GM23338 (cell line): ENCODE measurements at regions not wholly inside any gene's neighbourhood (a gene's known extent, or its start where the extent isn't known, plus 50 kb on each side); places are given as distances from the start of the nearest gene placed in this dataset.

Experiments
- ATAC-seq: fragments of 200-7000 bp; cut with Tn5 transposase; 3 replicates; pipeline ENCODE4 v1.9.1; 2020
- DNase-seq: peaks from one replicate; pipeline ENCODE4 v3.0.0-alpha.2; 2015; ENCODE audit warnings: low spot score
- H2AFZ ChIP-seq: fragments of 200-600 bp; sonication (generic); 2 replicates; pipeline ENCODE4 v1.8.0; 2016; ENCODE audit warnings: antibody characterized with exemption, mild to moderate bottlenecking, moderate library complexity
- H3F3A ChIP-seq: fragments of 200-600 bp; sonication (generic); replicated peaks from 2 replicates; pipeline ENCODE4 v1.8.0; 2017; ENCODE audit warnings: antibody characterized with exemption, mixed run types, low read depth
- H3K27ac ChIP-seq: fragments of 200-600 bp; sonication (generic); 2 replicates; pipeline ENCODE4 v1.6.1; 2016; ENCODE audit warnings: low read depth
- H3K27me3 ChIP-seq: fragments of 200-600 bp; sonication (generic); 2 replicates; pipeline ENCODE4 v1.8.0; 2016; ENCODE audit warnings: mild to moderate bottlenecking, mixed run types, moderate library complexity; ENCODE audit not compliant: insufficient read depth
- H3K36me3 ChIP-seq: fragments of 200-600 bp; sonication (generic); 2 replicates; pipeline ENCODE4 v1.8.0; 2016; ENCODE audit warnings: mild to moderate bottlenecking; ENCODE audit not compliant: insufficient read depth
- H3K4me1 ChIP-seq: fragments of 200-600 bp; sonication (generic); 2 replicates; pipeline ENCODE4 v1.8.0; 2016; ENCODE audit warnings: mild to moderate bottlenecking, moderate library complexity; ENCODE audit not compliant: insufficient read depth
- H3K4me2 ChIP-seq: fragments of 200-600 bp; sonication (generic); 2 replicates; pipeline ENCODE4 v1.7.1; 2017; ENCODE audit warnings: mixed run types
- H3K4me3 ChIP-seq: fragments of 200-600 bp; sonication (generic); 2 replicates; pipeline ENCODE4 v1.6.1; 2016; ENCODE audit warnings: mixed run types
- H3K79me2 ChIP-seq: fragments of 200-600 bp; sonication (generic); replicated peaks from 2 replicates; pipeline ENCODE4 v1.8.0; 2017; ENCODE audit warnings: mild to moderate bottlenecking; ENCODE audit not compliant: insufficient read depth
- H3K9me2 ChIP-seq: fragments of 200-600 bp; sonication (generic); 2 replicates; pipeline ENCODE4 v1.8.0; 2017; ENCODE audit not compliant: insufficient read depth
- H4K20me1 ChIP-seq: fragments of 200-600 bp; sonication (generic); replicated peaks from 2 replicates; pipeline ENCODE4 v1.8.0; 2017; ENCODE audit warnings: mild to moderate bottlenecking; ENCODE audit not compliant: insufficient read depth
- H3K27ac Mint-ChIP-seq: 2 replicates; pipeline ENCODE4 v1.8.0; 2020; ENCODE audit warnings: inconsistent platforms, mild to moderate bottlenecking, moderate library complexity, mixed read lengths
- H3K27me3 Mint-ChIP-seq: 3 replicates; pipeline ENCODE4 v1.8.0; 2022; ENCODE audit warnings: low read depth, mild to moderate bottlenecking, moderate library complexity, mixed read lengths, inconsistent platforms; ENCODE audit not compliant: insufficient read depth, poor library complexity
- H3K36me3 Mint-ChIP-seq: 3 replicates; pipeline ENCODE4 v1.8.0; 2021; ENCODE audit warnings: low read depth, mild to moderate bottlenecking, inconsistent platforms, moderate library complexity, mixed read lengths
- H3K4me1 Mint-ChIP-seq: 3 replicates; pipeline ENCODE4 v1.8.0; 2020; ENCODE audit warnings: mild to moderate bottlenecking, inconsistent platforms, mixed read lengths
- H3K4me3 Mint-ChIP-seq: 3 replicates; pipeline ENCODE4 v1.8.0; 2021; ENCODE audit warnings: moderate library complexity, mild to moderate bottlenecking, inconsistent platforms, mixed read lengths
- H3K9me3 Mint-ChIP-seq: 3 replicates; pipeline ENCODE4 v1.8.0; 2020; ENCODE audit warnings: moderate library complexity, mild to moderate bottlenecking, inconsistent platforms, mixed read lengths
- CREB1 ChIP-seq: fragments of 250-450 bp; sonication (Bioruptor Pico); IDR thresholded peaks from 2 replicates; pipeline ENCODE4 v1.5.0; 2020; ENCODE audit warnings: low read depth, mild to moderate bottlenecking, moderate library complexity
- CTCF ChIP-seq, 2 experiments: fragments of 200-600 bp in 1 of 2; sonication (generic) in 1 of 2; conservative IDR thresholded peaks; 2 replicates each; pipeline versions ENCODE4 v1.5.1 to v1.6.1; 2016 to 2017; ENCODE audit warnings: antibody characterized with exemption in 2 of 2, low read depth in 2 of 2, mild to moderate bottlenecking in 2 of 2, moderate library complexity in 1 of 2
- ETS1 ChIP-seq: IDR thresholded peaks from 2 replicates; pipeline ENCODE4 v1.6.1; 2016; ENCODE audit warnings: antibody characterized with exemption
- EZH2 ChIP-seq: fragments of 200-600 bp; sonication (generic); IDR thresholded peaks from one replicate; pipeline ENCODE4 v1.8.0; 2017; ENCODE audit warnings: antibody characterized with exemption, mild to moderate bottlenecking, low read depth; ENCODE audit not compliant: unreplicated experiment
- EZH2phosphoT487 ChIP-seq: fragments of 200-600 bp; sonication (generic); IDR thresholded peaks from one replicate; pipeline ENCODE4 v1.8.1; 2018; ENCODE audit warnings: antibody characterized with exemption; ENCODE audit not compliant: unreplicated experiment
- POLR2AphosphoS5 ChIP-seq: IDR thresholded peaks from 2 replicates; pipeline ENCODE4 v1.6.1; 2016; ENCODE audit warnings: antibody characterized with exemption, low read depth
- STAT1 ChIP-seq: IDR thresholded peaks from one replicate; pipeline ENCODE4 v1.6.1; 2016; ENCODE audit warnings: antibody characterized with exemption; ENCODE audit not compliant: unreplicated experiment
- ZNF331 ChIP-seq: fragments of 250-450 bp; sonication (Bioruptor Pico); IDR thresholded peaks from 2 replicates; pipeline ENCODE4 v1.5.0; 2020; ENCODE audit warnings: low read depth, mild to moderate bottlenecking, moderate library complexity
- ZNF462 ChIP-seq: fragments of 250-450 bp; sonication (Bioruptor Pico); IDR thresholded peaks from 2 replicates; pipeline ENCODE4 v1.5.0; 2020; ENCODE audit warnings: mild to moderate bottlenecking, moderate library complexity

GRCh38 chr20:16167423-16168130, 405.7 kb downstream of the KIF16B start:
- Mint-ChIP-seq H3K4me3 (no peak overlapping the region), H3K9me3 (no peaks in the 10 kb centered on the region)
- TF ChIP-seq ETS1: no peak
- TF ChIP-seq EZH2phosphoT487: no peak
- no peak for TF ChIP-seq EZH2
- TF ChIP-seq CREB1: no peak
- no peak for TF ChIP-seq CTCF (conservative IDR thresholded peaks at IDR 0.05; ENCODE audit: low read depth in 2 of 2)
- no peak for TF ChIP-seq POLR2AphosphoS5
- TF ChIP-seq STAT1: no peak
- TF ChIP-seq ZNF331: no peak
- TF ChIP-seq ZNF462 (CRISPR knock-in tag): no peak

More at GRCh38 chr20:16167423-16168130, 405.7 kb downstream of the KIF16B start:
- Histone ChIP-seq H2AFZ (no peak overlapping the region), H3K27ac (no peak overlapping the region), H3K4me3 (no peak overlapping the region), H3K79me2 (no peaks in the 10 kb centered on the region), H4K20me1 (no peaks in the 10 kb centered on the region), H3K36me3 (no peaks in the 10 kb centered on the region), H3K9me2 (peaks cover 32% of the 10 kb centered on the region), H3K4me1 (no peaks in the 10 kb centered on the region), H3K27me3 (no peaks in the 10 kb centered on the region), H3F3A (no peaks in the 10 kb centered on the region), H3K4me2 (no peak overlapping the region)
- ATAC-seq: no peak
- no peaks in the 10 kb centered on the region for H3K36me3 Mint-ChIP-seq
- DNase-seq: no peak
- peaks cover 4% of the 10 kb centered on the region; the same call in 2 of the 3 replicates for H3K4me1 Mint-ChIP-seq
- no peak overlapping the region for H3K27ac Mint-ChIP-seq
- no peaks in the 10 kb centered on the region for H3K27me3 Mint-ChIP-seq
